Central memory CD8-positive, alpha-beta T cell (primary cell): ENCODE measurements at regions not wholly inside any gene's neighbourhood (a gene's known extent, or its start where the extent isn't known, plus 50 kb on each side); places are given as distances from the start of the nearest gene placed in this dataset.

Experiments
- ATAC-seq: fragments of 150-1000 bp; cut with Tn5 transposase; replicated peaks from 2 replicates; pipeline ENCODE4 v1.10.0; 2022; ENCODE audit warnings: mild to moderate bottlenecking, moderate FRiP score, moderate number of reproducible peaks; ENCODE audit not compliant: poor library complexity, severe bottlenecking; ENCODE audit errors: extremely low read depth
- DNase-seq, 2 donors: peaks; one replicate each; pipeline ENCODE4 v3.0.0; 2021; ENCODE audit warnings: low spot score in 2 of 2
- H3K27ac Mint-ChIP-seq: one replicate; pipeline ENCODE4 v1.8.0; 2022; ENCODE audit warnings: low read depth, mild to moderate bottlenecking, moderate library complexity, mixed read lengths
- H3K27me3 Mint-ChIP-seq: one replicate; pipeline ENCODE4 v1.8.0; 2022; ENCODE audit warnings: mixed read lengths
- H3K36me3 Mint-ChIP-seq: one replicate; pipeline ENCODE4 v1.8.0; 2022; ENCODE audit warnings: mild to moderate bottlenecking, moderate library complexity, mixed read lengths; ENCODE audit not compliant: insufficient read depth
- H3K4me1 Mint-ChIP-seq: one replicate; pipeline ENCODE4 v1.8.0; 2022; ENCODE audit warnings: mixed read lengths
- H3K4me3 Mint-ChIP-seq: one replicate; pipeline ENCODE4 v1.8.0; 2022; ENCODE audit warnings: mild to moderate bottlenecking, moderate library complexity, mixed read lengths
- H3K9me3 Mint-ChIP-seq: one replicate; pipeline ENCODE4 v1.8.0; 2022; ENCODE audit warnings: mixed read lengths

- no peak overlapping the region for H3K27ac Mint-ChIP-seq
- no peaks in the 10 kb centered on the region for H3K27me3 Mint-ChIP-seq
- H3K4me3 Mint-ChIP-seq = no peak overlapping the region
- no peak for DNase-seq
- no peak for ATAC-seq
- H3K9me3 Mint-ChIP-seq = no peaks in the 10 kb centered on the region
- peaks cover 8% of the 10 kb centered on the region for H3K4me1 Mint-ChIP-seq
- no peaks in the 10 kb centered on the region for H3K36me3 Mint-ChIP-seq
Observed at GRCh38 chr18:23380001-23380550, 73.0 kb upstream of the RIOK3 start.

- ATAC-seq (no peak), DNase-seq (no peak)
- no peak overlapping the region for H3K27ac Mint-ChIP-seq
- no peak overlapping the region for H3K4me3 Mint-ChIP-seq
- H3K4me1 Mint-ChIP-seq = peaks cover 13% of the 10 kb centered on the region
- no peaks in the 10 kb centered on the region for H3K36me3 Mint-ChIP-seq
- H3K27me3 Mint-ChIP-seq = no peaks in the 10 kb centered on the region
- no peaks in the 10 kb centered on the region for H3K9me3 Mint-ChIP-seq
Observed at GRCh38 chr18:23380817-23381216, 72.3 kb upstream of the RIOK3 start.

GRCh38 chr18:23383494-23383893 lies 69.6 kb upstream of the RIOK3 start:
- no peaks in the 10 kb centered on the region for H3K36me3 Mint-ChIP-seq
- H3K27ac Mint-ChIP-seq = no peak overlapping the region
- ATAC-seq (no peak), DNase-seq (no peak)
- no peaks in the 10 kb centered on the region for H3K9me3 Mint-ChIP-seq
- H3K27me3 Mint-ChIP-seq = no peaks in the 10 kb centered on the region
- peaks cover 13% of the 10 kb centered on the region for H3K4me1 Mint-ChIP-seq
- no peak overlapping the region for H3K4me3 Mint-ChIP-seq

GRCh38 chr18:23384778-23385736 lies 68.0 kb upstream of the RIOK3 start:
- DNase-seq = no peak
- Mint-ChIP-seq H3K9me3 (no peaks in the 10 kb centered on the region), H3K36me3 (no peaks in the 10 kb centered on the region), H3K4me1 (peaks cover 13% of the 10 kb centered on the region), H3K27me3 (no peaks in the 10 kb centered on the region), H3K27ac (peak overlapping the region; percentile 58), H3K4me3 (peak overlapping the region; percentile 31)
- no peak for ATAC-seq

- Mint-ChIP-seq H3K36me3 (no peaks in the 10 kb centered on the region), H3K9me3 (no peaks in the 10 kb centered on the region), H3K27ac (no peak overlapping the region), H3K27me3 (no peaks in the 10 kb centered on the region), H3K4me3 (no peak overlapping the region), H3K4me1 (peaks cover 13% of the 10 kb centered on the region)
- DNase-seq (no peak), ATAC-seq (no peak)
Observed at GRCh38 chr18:23386317-23386716, 66.8 kb upstream of the RIOK3 start.

GRCh38 chr18:23387265-23387664 lies 65.8 kb upstream of the RIOK3 start:
- Mint-ChIP-seq H3K9me3 (no peaks in the 10 kb centered on the region), H3K4me1 (peaks cover 13% of the 10 kb centered on the region), H3K27ac (no peak overlapping the region), H3K36me3 (no peaks in the 10 kb centered on the region), H3K27me3 (no peaks in the 10 kb centered on the region), H3K4me3 (no peak overlapping the region)
- ATAC-seq (no peak), DNase-seq (no peak)

GRCh38 chr18:23388357-23388756 lies 64.7 kb upstream of the RIOK3 start:
- DNase-seq = no peak
- Mint-ChIP-seq H3K9me3 (no peaks in the 10 kb centered on the region), H3K36me3 (no peaks in the 10 kb centered on the region), H3K27me3 (no peaks in the 10 kb centered on the region), H3K4me1 (peaks cover 13% of the 10 kb centered on the region), H3K27ac (no peak overlapping the region), H3K4me3 (no peak overlapping the region)
- no peak for ATAC-seq

GRCh38 chr18:23391156-23391555 lies 61.9 kb upstream of the RIOK3 start:
- Mint-ChIP-seq H3K9me3 (no peaks in the 10 kb centered on the region), H3K36me3 (no peaks in the 10 kb centered on the region), H3K27ac (no peak overlapping the region), H3K4me1 (no peaks in the 10 kb centered on the region), H3K27me3 (no peaks in the 10 kb centered on the region), H3K4me3 (no peak overlapping the region)
- DNase-seq = no peak
- no peak for ATAC-seq

GRCh38 chr18:23397907-23398306 lies 55.2 kb upstream of the RIOK3 start:
- no peak overlapping the region for H3K27ac Mint-ChIP-seq
- H3K36me3 Mint-ChIP-seq = no peaks in the 10 kb centered on the region
- H3K27me3 Mint-ChIP-seq = no peaks in the 10 kb centered on the region
- peak; percentile 60 for ATAC-seq
- peaks cover 23% of the 10 kb centered on the region for H3K4me1 Mint-ChIP-seq
- H3K9me3 Mint-ChIP-seq = no peaks in the 10 kb centered on the region
- no peak for DNase-seq
- H3K4me3 Mint-ChIP-seq = no peak overlapping the region

- no peak overlapping the region for H3K27ac Mint-ChIP-seq
Observed at GRCh38 chr18:23398401-23398800, 54.7 kb upstream of the RIOK3 start.

GRCh38 chr18:23399067-23399466 lies 54.0 kb upstream of the RIOK3 start:
- H3K27me3 Mint-ChIP-seq = no peaks in the 10 kb centered on the region
- H3K27ac Mint-ChIP-seq = no peak overlapping the region
- peaks cover 1% of the 10 kb centered on the region for H3K36me3 Mint-ChIP-seq
- H3K9me3 Mint-ChIP-seq = no peaks in the 10 kb centered on the region
- ATAC-seq (no peak), DNase-seq (no peak)
- peaks cover 23% of the 10 kb centered on the region for H3K4me1 Mint-ChIP-seq
- no peak overlapping the region for H3K4me3 Mint-ChIP-seq

More at GRCh38 chr18:23398401-23398800, 54.7 kb upstream of the RIOK3 start:
- Mint-ChIP-seq H3K4me3 (no peak overlapping the region), H3K4me1 (peaks cover 23% of the 10 kb centered on the region), H3K36me3 (peaks cover under 1% of the 10 kb centered on the region), H3K27me3 (no peaks in the 10 kb centered on the region), H3K9me3 (no peaks in the 10 kb centered on the region)
- no peak for ATAC-seq
- no peak for DNase-seq

- H3K9me3 Mint-ChIP-seq = no peaks in the 10 kb centered on the region
- no peak for ATAC-seq
- H3K27me3 Mint-ChIP-seq = no peaks in the 10 kb centered on the region
- DNase-seq = no peak
- H3K36me3 Mint-ChIP-seq = peaks cover 1% of the 10 kb centered on the region
- no peak overlapping the region for H3K4me3 Mint-ChIP-seq
- H3K4me1 Mint-ChIP-seq = peaks cover 23% of the 10 kb centered on the region
- no peak overlapping the region for H3K27ac Mint-ChIP-seq
Observed at GRCh38 chr18:23400918-23401317, 52.2 kb upstream of the RIOK3 start.
